HEK293 (cell line): ENCODE measurements at regions not wholly inside any gene's neighbourhood (a gene's known extent, or its start where the extent isn't known, plus 50 kb on each side); places are given as distances from the start of the nearest gene placed in this dataset.

Source experiments
- CTCF ChIA-PET: fragments of 350-600 bp; formaldehyde crosslinking; extraction: SDS; loops from one replicate; lab custom pipeline; 2021; ENCODE audit warnings: antibody characterized with exemption; lab: Yijun Ruan, JAX
- POLR2A ChIA-PET: fragments of 300-600 bp; formaldehyde crosslinking; extraction: SDS; loops from one replicate; lab custom pipeline; 2020; ENCODE audit warnings: antibody characterized with exemption, inconsistent platforms; lab: Yijun Ruan, JAX
- H3K27ac ChIP-seq: fragments of 200-500 bp; sonication (Bioruptor generic); 2 replicates; pipeline ENCODE4 v1.5.1; 2014; ENCODE audit warnings: low read depth, low read length, control low read depth, inconsistent platforms; ENCODE audit errors: extremely low read depth
- H3K36me3 ChIP-seq, 2 experiments: fragments of 200-500 bp in 1 of 2; sonication (Bioruptor generic) in 1 of 2; 1 replicate in 1 of 2; 2 replicates in 1 of 2; pipeline ENCODE4 v1.5.1; 2014 to 2017; ENCODE audit warnings: inconsistent platforms in 2 of 2, low read length in 2 of 2; ENCODE audit not compliant: control insufficient read depth in 2 of 2, insufficient read depth in 1 of 2
- H3K4me1 ChIP-seq: fragments of 200-500 bp; sonication (Bioruptor generic); 2 replicates; pipeline ENCODE4 v1.5.1; 2014; ENCODE audit warnings: mild to moderate bottlenecking, low read length, inconsistent platforms; ENCODE audit not compliant: control insufficient read depth, insufficient read depth
- H3K4me3 ChIP-seq: 2 replicates; pipeline ENCODE4 v1.5.1; 2011; ENCODE audit warnings: low read depth, mild to moderate bottlenecking, control low read depth, low read length, moderate library complexity
- H3K9me3 ChIP-seq: fragments of 200-500 bp; sonication (Bioruptor generic); 2 replicates; pipeline ENCODE4 v1.5.1; 2014; ENCODE audit warnings: low read depth, low read length, inconsistent platforms; ENCODE audit not compliant: control insufficient read depth, insufficient read depth
- BCL6B ChIP-seq: fragments of 450-650 bp; formaldehyde crosslinking; IDR thresholded peaks from 2 replicates; pipeline ENCODE4 v1.5.1; 2017; ENCODE audit warnings: missing biosample characterization, missing genetic modification characterization
- CTCF ChIP-seq: fragments of 450-650 bp; formaldehyde crosslinking; IDR thresholded peaks from 2 replicates; pipeline ENCODE4 v1.5.1; 2016; ENCODE audit warnings: missing biosample characterization, missing genetic modification characterization
- HOXC10 ChIP-seq: sonication (generic); formaldehyde crosslinking; IDR thresholded peaks from 2 replicates; pipeline ENCODE4 v1.8.1; 2023; ENCODE audit warnings: mild to moderate bottlenecking, missing genetic modification reagents
- KLF17 ChIP-seq: fragments of 450-650 bp; formaldehyde crosslinking; IDR thresholded peaks from 2 replicates; pipeline ENCODE4 v1.5.1; 2016; ENCODE audit warnings: missing biosample characterization, missing genetic modification characterization
- PATZ1 ChIP-seq: fragments of 450-650 bp; formaldehyde crosslinking; IDR thresholded peaks from 2 replicates; pipeline ENCODE4 v1.5.1; 2016; ENCODE audit warnings: missing biosample characterization, missing genetic modification characterization
- YY1 ChIP-seq: fragments of 450-650 bp; formaldehyde crosslinking; IDR thresholded peaks from 2 replicates; pipeline ENCODE4 v1.5.1; 2018; ENCODE audit warnings: missing biosample characterization, missing genetic modification characterization
- ZBTB1 ChIP-seq: fragments of 450-650 bp; formaldehyde crosslinking; IDR thresholded peaks from 2 replicates; pipeline ENCODE4 v1.5.1; 2016; ENCODE audit warnings: missing biosample characterization, missing genetic modification characterization
- ZFP41 ChIP-seq: fragments of 450-650 bp; formaldehyde crosslinking; IDR thresholded peaks from 2 replicates; pipeline ENCODE4 v1.5.1; 2016; ENCODE audit warnings: missing biosample characterization, missing genetic modification characterization, borderline replicate concordance
- ZIC2 ChIP-seq: fragments of 450-650 bp; formaldehyde crosslinking; IDR thresholded peaks from 2 replicates; pipeline ENCODE4 v1.5.1; 2016; ENCODE audit warnings: missing biosample characterization, missing genetic modification characterization
- ZNF18 ChIP-seq: fragments of 450-650 bp; formaldehyde crosslinking; IDR thresholded peaks from 2 replicates; pipeline ENCODE4 v1.5.1; 2016; ENCODE audit warnings: missing biosample characterization, missing genetic modification characterization
- ZNF350 ChIP-seq: fragments of 450-650 bp; formaldehyde crosslinking; IDR thresholded peaks from 2 replicates; pipeline ENCODE4 v1.5.0; 2017; ENCODE audit warnings: missing biosample characterization, mild to moderate bottlenecking, missing genetic modification characterization
- ZNF398 ChIP-seq: fragments of 450-650 bp; formaldehyde crosslinking; IDR thresholded peaks from 2 replicates; pipeline ENCODE4 v1.5.1; 2017; ENCODE audit warnings: missing biosample characterization, missing genetic modification characterization
- ZNF513 ChIP-seq: fragments of 450-650 bp; IDR thresholded peaks from 2 replicates; pipeline ENCODE4 v1.5.1; 2018; ENCODE audit warnings: missing biosample characterization, missing genetic modification characterization
- ZNF624 ChIP-seq: fragments of 450-650 bp; formaldehyde crosslinking; IDR thresholded peaks from 2 replicates; pipeline ENCODE4 v1.5.1; 2017; ENCODE audit warnings: missing biosample characterization, missing genetic modification characterization
- ZNF645 ChIP-seq: fragments of 450-650 bp; formaldehyde crosslinking; IDR thresholded peaks from 2 replicates; pipeline ENCODE4; 2016; ENCODE audit warnings: missing biosample characterization, missing genetic modification characterization
- ZNF707 ChIP-seq: fragments of 450-650 bp; formaldehyde crosslinking; IDR thresholded peaks from 2 replicates; pipeline ENCODE4 v1.5.1; 2016; ENCODE audit warnings: missing biosample characterization, missing genetic modification characterization
- ZNF776 ChIP-seq: fragments of 450-650 bp; formaldehyde crosslinking; IDR thresholded peaks from 2 replicates; pipeline ENCODE4 v1.5.0; 2017; ENCODE audit warnings: missing biosample characterization, missing genetic modification characterization, borderline replicate concordance
- ZNF785 ChIP-seq: fragments of 450-650 bp; formaldehyde crosslinking; IDR thresholded peaks from 2 replicates; pipeline ENCODE4 v1.5.1; 2016; ENCODE audit warnings: missing biosample characterization, missing genetic modification characterization
- ZXDB ChIP-seq: fragments of 450-650 bp; formaldehyde crosslinking; IDR thresholded peaks from 2 replicates; pipeline ENCODE4 v1.5.1; 2016; ENCODE audit warnings: missing biosample characterization, missing genetic modification characterization

GRCh38 chr6:48839206-48839605 is 623.8 kb downstream of the MMUT start:
- no peak for TF ChIP-seq ZNF645 (tag by site-specific recombination)
- no peak for TF ChIP-seq ZNF350
- no peak for TF ChIP-seq PATZ1 (tag by site-specific recombination)
- TF ChIP-seq ZNF776 (tag by site-specific recombination) = no peak
- TF ChIP-seq ZNF398 (tag by site-specific recombination) = no peak
- no peak for TF ChIP-seq ZNF624 (tag by site-specific recombination)
- TF ChIP-seq ZBTB1 (tag by site-specific recombination) = no peak
- no peak for TF ChIP-seq ZIC2 (tag by site-specific recombination)
- no peak for TF ChIP-seq ZXDB (tag by site-specific recombination)
- TF ChIP-seq ZFP41 (tag by site-specific recombination) = no peak
- TF ChIP-seq ZNF785 (tag by site-specific recombination) = no peak
- no peak for TF ChIP-seq YY1
- no peak for TF ChIP-seq HOXC10 (CRISPR knock-in tag)
- no peak for TF ChIP-seq BCL6B
- no peak for TF ChIP-seq KLF17 (tag by site-specific recombination)
- TF ChIP-seq ZNF513 (tag by site-specific recombination) = no peak
- no peak for TF ChIP-seq ZNF707 (tag by site-specific recombination)
- TF ChIP-seq ZNF18 = no peak
- no peak for TF ChIP-seq CTCF (tag by site-specific recombination)
- TF ChIP-seq, all 188 proteins: peak for 0
- Histone ChIP-seq H3K27ac (no peak overlapping the region), H3K9me3 (no peaks in the 10 kb centered on the region; the same call in 1 of the 2 replicates), H3K4me1 (no peaks in the 10 kb centered on the region), H3K36me3 (no peaks in the 10 kb centered on the region), H3K4me3 (no peak overlapping the region)
- POLR2A ChIA-PET = no interaction called here
- CTCF ChIA-PET = no interaction called here
